Upper lobe of left lung (tissue), 6 donors: ENCODE measurements at regions not wholly inside any gene's neighbourhood (a gene's known extent, or its start where the extent isn't known, plus 50 kb on each side); places are given as distances from the start of the nearest gene placed in this dataset.

ENCODE experiments used
- ATAC-seq, 2 donors: fragments of 200-7000 bp; cut with Tn5 transposase; one replicate each; pipeline ENCODE4 v1.9.1; 2022; ENCODE audit warnings: mild to moderate bottlenecking in 2 of 2, moderate library complexity in 2 of 2; ENCODE audit not compliant: low FRiP score in 2 of 2
- DNase-seq, 2 donors: peaks; one replicate each; pipeline ENCODE4 v3.0.0-alpha.2; 2019 to 2020
- H3K27ac ChIP-seq, 4 donors: fragments of 200-600 bp; sonication (generic); one replicate each; pipeline ENCODE4 v1.5.1; 2016 to 2019
- H3K27me3 ChIP-seq, 4 donors: fragments of 200-600 bp; sonication (generic); one replicate each; pipeline ENCODE4 v1.5.1; 2017 to 2019
- H3K36me3 ChIP-seq, 4 donors: fragments of 200-600 bp; sonication (generic); one replicate each; pipeline ENCODE4 v1.5.1; 2016 to 2019
- H3K4me1 ChIP-seq, 4 donors: fragments of 200-600 bp; sonication (generic); one replicate each; pipeline ENCODE4 v1.5.1; 2018 to 2019
- H3K4me3 ChIP-seq, 4 donors: fragments of 200-600 bp; sonication (generic); one replicate each; pipeline ENCODE4 v1.5.1; 2017 to 2019; ENCODE audit warnings: mild to moderate bottlenecking in 2 of 4, moderate library complexity in 1 of 4
- H3K9me3 ChIP-seq, 4 donors: fragments of 200-600 bp; sonication (generic); one replicate each; pipeline ENCODE4 v1.5.1; 2018 to 2019
- CTCF ChIP-seq, 6 experiments: fragments of 450-650 bp in 4 of 6; fragments of 200-600 bp in 2 of 6; sonication (generic) in 2 of 6; IDR thresholded peaks; one replicate each; pipeline ENCODE4 v1.5.1; 2016 to 2019; ENCODE audit warnings: antibody characterized with exemption in 6 of 6
- EP300 ChIP-seq, 4 donors: sonication (generic); formaldehyde crosslinking; IDR thresholded peaks; one replicate each; pipeline ENCODE4 v1.5.1; 2017; ENCODE audit warnings: antibody characterized with exemption in 4 of 4, control low read depth in 2 of 4
- POLR2A ChIP-seq, 4 donors: fragments of 450-650 bp; IDR thresholded peaks; one replicate each; pipeline ENCODE4 v1.5.1; 2016 to 2017; ENCODE audit warnings: antibody characterized with exemption in 4 of 4, mild to moderate bottlenecking in 2 of 4
- POLR2AphosphoS5 ChIP-seq, 2 donors: sonication (generic); formaldehyde crosslinking; IDR thresholded peaks; one replicate each; pipeline ENCODE4 v1.5.1; 2017; ENCODE audit warnings: antibody characterized with exemption in 2 of 2
- WGBS, 2 donors: methylation state at CpG; one replicate each; pipeline ENCODE4 v1.1.5; 2017 to 2018; 5-methylcytosine and 5-hydroxymethylcytosine counted together
- donor health status: DM: no; HTN: no; CAD: no; lungs with moderate emphysema.
- donor health status: DM: no; HTN: yes; CAD: no; lungs with severe emphysema.

DNA sequence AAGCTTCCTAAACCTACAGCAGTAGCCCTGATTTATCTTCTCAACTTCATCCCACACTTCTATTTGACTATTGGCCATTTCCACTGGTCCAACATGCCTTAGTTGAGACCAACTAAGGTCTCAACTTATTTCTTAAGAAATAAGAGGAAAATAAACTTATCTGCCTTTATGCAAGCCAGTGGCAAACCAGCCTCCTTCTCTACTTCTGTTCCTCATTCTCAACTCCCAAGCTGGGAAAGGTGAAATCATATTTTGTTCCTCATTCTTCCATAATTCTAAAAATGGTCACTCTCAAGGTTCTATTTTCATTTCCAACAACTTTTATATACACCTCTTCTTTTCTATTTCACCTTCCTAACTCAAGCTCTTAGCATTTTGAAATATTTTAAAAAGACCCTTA, 149.6 kb upstream of the C9orf72 start:
- Histone ChIP-seq H3K9me3 (no peaks in the 10 kb centered on the region), H3K36me3 (no peaks in the 10 kb centered on the region), H3K27ac (no peak overlapping the region), H3K4me3 (no peak overlapping the region), H3K27me3 (no peaks in the 10 kb centered on the region), H3K4me1 (peaks cover 0 to 4% (median 0%) of the 10 kb centered on the region in 4 donors)
- ATAC-seq (no peak), DNase-seq (no peak)
- TF ChIP-seq EP300 (IDR thresholded peaks at IDR 0.05) (no peak), POLR2A (IDR thresholded peaks at IDR 0.05) (no peak), CTCF (IDR thresholded peaks at IDR 0.05) (no peak), POLR2AphosphoS5 (IDR thresholded peaks at IDR 0.05) (no peak)

DNA sequence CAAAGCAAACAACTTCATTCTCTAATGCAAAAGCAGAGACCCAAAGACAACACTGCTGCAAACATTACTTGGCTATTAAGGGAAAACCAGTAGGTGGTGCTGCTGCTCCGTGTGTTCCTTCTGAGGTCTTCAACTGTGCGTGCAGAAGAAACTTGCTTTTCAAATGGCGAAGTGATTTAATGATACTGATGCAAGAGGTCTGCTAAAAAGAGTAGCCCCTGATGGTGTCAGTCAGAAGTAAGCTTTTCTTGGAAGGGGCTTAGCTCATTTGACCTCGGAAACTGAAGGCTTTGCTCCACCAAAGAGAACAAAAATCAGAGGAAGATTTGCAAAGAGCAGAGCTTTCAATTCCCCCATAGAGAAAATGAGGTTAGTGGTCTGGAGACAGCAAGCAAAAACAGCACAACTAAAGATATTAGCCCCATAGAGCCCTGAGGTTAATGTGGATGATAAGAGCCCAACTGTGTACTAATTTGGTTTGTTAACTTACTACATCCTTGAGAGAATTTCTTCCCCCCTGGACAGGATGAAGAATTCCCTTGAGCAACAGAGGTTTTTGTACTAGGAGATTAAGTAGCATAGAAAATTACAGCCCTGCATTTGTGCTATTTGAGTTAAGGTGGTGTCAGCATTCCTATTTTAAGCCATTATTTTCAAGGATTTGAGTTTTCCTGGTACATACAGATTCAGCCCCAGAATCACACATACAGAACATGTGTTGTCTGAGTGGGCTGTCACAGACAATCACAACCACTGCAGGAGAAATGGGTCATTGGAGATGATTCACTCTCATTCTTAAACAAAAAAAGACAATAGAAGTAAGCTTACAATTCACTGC, 153.2 kb upstream of the C9orf72 start:
- H3K4me3 ChIP-seq: no peak overlapping the region
- WGBS, 2 donors: 3 to 5% methylated on average over 4 of the region's 4 CpGs
- DNase-seq (peak in 1 of 2 donors; percentile 47), ATAC-seq (peak in 1 of 2 donors; percentile 89)
- H3K9me3 ChIP-seq: no peaks in the 10 kb centered on the region
- H3K4me1 ChIP-seq: peaks cover 0 to 4% (median 0%) of the 10 kb centered on the region in 4 donors
- TF ChIP-seq EP300 (IDR thresholded peaks at IDR 0.05) (no peak), CTCF (IDR thresholded peaks at IDR 0.05) (peak; percentile 41 to 84 (median 63)), POLR2A (IDR thresholded peaks at IDR 0.05) (no peak)
- H3K27ac ChIP-seq: no peak overlapping the region
- no peaks in the 10 kb centered on the region for H3K27me3 ChIP-seq
- H3K36me3 ChIP-seq: no peaks in the 10 kb centered on the region

DNA sequence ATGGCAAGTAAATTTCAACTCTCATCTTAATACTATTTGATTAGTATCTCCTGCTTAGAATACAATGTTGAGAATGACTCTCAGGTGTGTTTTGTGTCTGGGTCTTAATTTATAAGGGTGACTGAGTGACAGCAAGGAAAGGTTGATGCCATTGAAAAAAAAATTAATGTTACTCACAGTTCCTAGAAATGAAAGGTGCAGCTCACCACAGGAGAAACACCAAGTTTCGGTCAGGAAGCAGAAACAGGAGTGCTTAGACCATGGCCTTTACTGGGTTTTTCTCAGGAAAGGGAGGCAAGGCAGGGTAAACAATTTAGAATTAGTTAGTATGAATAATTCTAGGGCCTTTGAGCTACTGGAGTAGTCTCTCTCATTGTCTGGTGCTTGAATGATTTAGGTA, 159.2 kb upstream of the C9orf72 start:
- ATAC-seq (no peak), DNase-seq (no peak)
- TF ChIP-seq POLR2A (IDR thresholded peaks at IDR 0.05) (no peak), CTCF (IDR thresholded peaks at IDR 0.05) (no peak), POLR2AphosphoS5 (IDR thresholded peaks at IDR 0.05) (no peak), EP300 (IDR thresholded peaks at IDR 0.05) (no peak)
- Histone ChIP-seq H3K27ac (no peak overlapping the region), H3K4me3 (no peak overlapping the region), H3K27me3 (no peaks in the 10 kb centered on the region), H3K9me3 (no peaks in the 10 kb centered on the region), H3K36me3 (no peaks in the 10 kb centered on the region), H3K4me1 (no peaks in the 10 kb centered on the region)
- 91 to 94% methylated on average over 1 of the region's 1 CpG for WGBS, 2 donors

DNA sequence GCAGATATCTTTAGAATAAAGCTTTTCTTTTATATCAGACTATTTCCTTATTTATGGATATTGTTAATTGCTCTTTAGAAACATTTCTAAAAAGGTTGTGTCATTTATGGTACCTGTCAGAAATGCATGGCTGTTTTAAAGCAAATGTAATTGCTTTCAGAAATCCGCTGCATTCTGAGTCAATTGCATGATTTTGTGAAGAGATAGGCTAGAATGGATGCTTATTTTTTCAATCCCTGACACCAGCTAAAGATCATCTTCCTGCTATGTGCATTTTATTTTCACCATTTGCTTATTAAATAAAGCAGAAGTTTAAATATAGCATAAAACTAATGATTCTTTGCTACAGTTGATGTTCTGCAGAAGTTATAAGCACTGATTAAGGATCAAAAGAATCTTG, 170.2 kb upstream of the C9orf72 start:
- no peak for TF ChIP-seq EP300 (IDR thresholded peaks at IDR 0.05)
- no peak for TF ChIP-seq POLR2AphosphoS5 (IDR thresholded peaks at IDR 0.05)
- TF ChIP-seq CTCF (IDR thresholded peaks at IDR 0.05): no peak
- TF ChIP-seq POLR2A (IDR thresholded peaks at IDR 0.05): no peak
- H3K4me1 ChIP-seq: no peaks in the 10 kb centered on the region
- H3K27me3 ChIP-seq: no peaks in the 10 kb centered on the region
- H3K27ac ChIP-seq: no peak overlapping the region
- peaks cover 0 to 4% (median 0%) of the 10 kb centered on the region in 4 donors for H3K9me3 ChIP-seq
- no peak for ATAC-seq
- 86 to 92% methylated on average over 1 of the region's 1 CpG for WGBS, 2 donors
- DNase-seq: no peak
- no peaks in the 10 kb centered on the region for H3K36me3 ChIP-seq
- H3K4me3 ChIP-seq: no peak overlapping the region

DNA sequence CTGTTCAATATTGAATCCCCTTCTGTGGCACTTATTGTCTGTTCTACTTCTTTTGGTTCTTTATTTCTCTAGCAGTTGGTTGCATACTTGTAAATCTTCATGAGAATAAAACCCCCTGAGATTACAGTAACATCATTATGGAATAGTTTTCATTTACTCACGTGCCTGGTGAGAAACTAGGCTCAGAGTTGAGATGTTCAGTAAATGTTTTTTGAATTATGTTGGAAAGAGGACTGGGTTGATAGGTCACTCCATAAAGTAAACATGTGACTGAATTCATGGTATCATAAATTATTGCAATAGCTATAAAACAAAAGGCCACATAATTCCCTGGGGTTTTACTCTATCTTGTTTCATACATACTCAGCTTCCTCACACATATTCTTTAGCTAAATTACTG, 174.2 kb upstream of the C9orf72 start:
- Histone ChIP-seq H3K9me3 (no peaks in the 10 kb centered on the region), H3K4me3 (no peak overlapping the region), H3K36me3 (no peaks in the 10 kb centered on the region), H3K27ac (no peak overlapping the region), H3K27me3 (no peaks in the 10 kb centered on the region), H3K4me1 (no peaks in the 10 kb centered on the region)
- 54 to 73% methylated on average over 1 of the region's 1 CpG for WGBS, 2 donors
- TF ChIP-seq EP300 (IDR thresholded peaks at IDR 0.05): no peak
- no peak for TF ChIP-seq CTCF (IDR thresholded peaks at IDR 0.05)
- no peak for TF ChIP-seq POLR2AphosphoS5 (IDR thresholded peaks at IDR 0.05)
- no peak for TF ChIP-seq POLR2A (IDR thresholded peaks at IDR 0.05)
- ATAC-seq (no peak), DNase-seq (no peak)
